CD14-positive monocyte (primary cell): ENCODE measurements at regions not wholly inside any gene's neighbourhood (a gene's known extent, or its start where the extent isn't known, plus 50 kb on each side); places are given as distances from the start of the nearest gene placed in this dataset.

Experiments used
- DNase-seq, 3 donors: peaks; one replicate each; pipeline ENCODE4 v3.0.0-alpha.2; 2011 to 2022
- H2AFZ ChIP-seq: 2 replicates; pipeline ENCODE4 v1.6.0; 2012; ENCODE audit warnings: mild to moderate bottlenecking, low read depth, low read length, inconsistent platforms; ENCODE audit not compliant: insufficient read depth, poor library complexity, severe bottlenecking
- H3K27ac ChIP-seq, 2 donors: 1 replicate in 1 of 2; 2 replicates in 1 of 2; pipeline ENCODE4 v1.5.1; 2012 to 2013; ENCODE audit warnings: low read length in 2 of 2, control low read depth in 1 of 2, inconsistent platforms in 1 of 2, low read depth in 1 of 2, mild to moderate bottlenecking in 1 of 2
- H3K27me3 ChIP-seq, 2 donors: one replicate each; pipeline versions ENCODE4 v1.6.0 to v1.6.1; 2011 to 2013; ENCODE audit warnings: low read length in 2 of 2; ENCODE audit not compliant: control insufficient read depth in 2 of 2, insufficient read depth in 2 of 2
- H3K36me3 ChIP-seq, 2 donors: replicated peaks in 1 of 2; 1 replicate in 1 of 2; 2 replicates in 1 of 2; pipeline versions ENCODE4 v1.5.1 to v1.6.1; 2012 to 2013; ENCODE audit warnings: low read length in 2 of 2, control low read depth in 1 of 2, inconsistent platforms in 1 of 2, mild to moderate bottlenecking in 1 of 2; ENCODE audit not compliant: insufficient read depth in 2 of 2, control insufficient read depth in 1 of 2
- H3K4me1 ChIP-seq, 2 donors: 1 replicate in 1 of 2; 2 replicates in 1 of 2; pipeline versions ENCODE4 v1.5.1 to v1.6.1; 2012 to 2013; ENCODE audit warnings: low read length in 2 of 2, control low read depth in 1 of 2, inconsistent platforms in 1 of 2, mild to moderate bottlenecking in 1 of 2, moderate library complexity in 1 of 2; ENCODE audit not compliant: insufficient read depth in 2 of 2, control insufficient read depth in 1 of 2
- H3K4me2 ChIP-seq: replicated peaks from 2 replicates; pipeline ENCODE3; 2012; ENCODE audit warnings: low read length, moderate library complexity, mild to moderate bottlenecking; ENCODE audit not compliant: poor library complexity, severe bottlenecking; ENCODE audit errors: extremely low read depth
- H3K4me3 ChIP-seq, 3 experiments: fragments of 200-600 bp in 1 of 3; sonication (generic) in 1 of 3; replicated peaks in 1 of 3; 1 replicate in 2 of 3; 2 replicates in 1 of 3; pipeline ENCODE4 v1.5.1; 2011 to 2013; ENCODE audit warnings: low read length in 3 of 3, mild to moderate bottlenecking in 3 of 3, control low read depth in 2 of 3, low read depth in 2 of 3, inconsistent platforms in 1 of 3, moderate library complexity in 1 of 3
- H3K79me2 ChIP-seq: 2 replicates; pipeline ENCODE4 v1.6.0; 2012; ENCODE audit warnings: mild to moderate bottlenecking, control low read depth, inconsistent platforms, low read length, moderate library complexity; ENCODE audit not compliant: insufficient read depth
- H3K9ac ChIP-seq: 2 replicates; pipeline ENCODE4 v1.6.0; 2017; ENCODE audit warnings: low read length, mild to moderate bottlenecking; ENCODE audit not compliant: insufficient read depth, poor library complexity, severe bottlenecking
- H3K9me3 ChIP-seq, 2 donors: replicated peaks in 1 of 2; 1 replicate in 1 of 2; 2 replicates in 1 of 2; pipeline versions ENCODE4 v1.5.1 to v1.6.1; 2012 to 2013; ENCODE audit warnings: low read length in 2 of 2, control low read depth in 1 of 2; ENCODE audit not compliant: control insufficient read depth in 1 of 2, insufficient read depth in 1 of 2
- H4K20me1 ChIP-seq: 2 replicates; pipeline ENCODE4 v1.6.0; 2012; ENCODE audit warnings: mild to moderate bottlenecking, low read length, control low read depth, moderate library complexity; ENCODE audit not compliant: insufficient read depth
- H3K27ac Mint-ChIP-seq, 7 donors: one replicate each; pipeline ENCODE4 v1.8.0; 2020; ENCODE audit warnings: mild to moderate bottlenecking in 7 of 7, mixed read lengths in 7 of 7, moderate library complexity in 6 of 7, inconsistent platforms in 2 of 7
- H3K27me3 Mint-ChIP-seq, 3 donors: one replicate each; pipeline ENCODE4 v1.8.0; 2021 to 2022; ENCODE audit warnings: low read depth in 3 of 3, mild to moderate bottlenecking in 3 of 3, mixed read lengths in 3 of 3, moderate library complexity in 3 of 3, inconsistent platforms in 1 of 3
- H3K36me3 Mint-ChIP-seq, 2 donors: one replicate each; pipeline ENCODE4 v1.8.0; 2020; ENCODE audit warnings: mixed read lengths in 2 of 2, inconsistent platforms in 1 of 2, mild to moderate bottlenecking in 1 of 2
- H3K4me1 Mint-ChIP-seq: one replicate; pipeline ENCODE4 v1.8.0; 2020; ENCODE audit warnings: mild to moderate bottlenecking, mixed read lengths
- H3K4me3 Mint-ChIP-seq, 2 donors: one replicate each; pipeline ENCODE4 v1.8.0; 2020; ENCODE audit warnings: mild to moderate bottlenecking in 2 of 2, mixed read lengths in 2 of 2, moderate library complexity in 1 of 2
- H3K9me3 Mint-ChIP-seq, 7 donors: one replicate each; pipeline ENCODE4 v1.8.0; 2020 to 2022; ENCODE audit warnings: mixed read lengths in 7 of 7, mild to moderate bottlenecking in 6 of 7, moderate library complexity in 6 of 7, inconsistent platforms in 2 of 7
- WGBS: methylation state at CpG from one replicate; pipeline ENCODE4 v1.1.5; 2013; ENCODE audit warnings: missing lambda C conversion rate; ENCODE audit not compliant: insufficient coverage; 5-methylcytosine and 5-hydroxymethylcytosine counted together
- intact Hi-C, 2 donors: fragments of 100-400 bp; cut with micrococcal nuclease; formaldehyde crosslinking; loops; one replicate each; pipeline versions ENCODE4 v1.15.0 to v1.15.1; 2023
- TF ChIP-seq, protein P1 (sequence below): fragments of 200-600 bp; IDR thresholded peaks from one replicate; pipeline ENCODE4 v1.8.0; 2022; ENCODE audit warnings: antibody characterized with exemption, mild to moderate bottlenecking

DNA sequence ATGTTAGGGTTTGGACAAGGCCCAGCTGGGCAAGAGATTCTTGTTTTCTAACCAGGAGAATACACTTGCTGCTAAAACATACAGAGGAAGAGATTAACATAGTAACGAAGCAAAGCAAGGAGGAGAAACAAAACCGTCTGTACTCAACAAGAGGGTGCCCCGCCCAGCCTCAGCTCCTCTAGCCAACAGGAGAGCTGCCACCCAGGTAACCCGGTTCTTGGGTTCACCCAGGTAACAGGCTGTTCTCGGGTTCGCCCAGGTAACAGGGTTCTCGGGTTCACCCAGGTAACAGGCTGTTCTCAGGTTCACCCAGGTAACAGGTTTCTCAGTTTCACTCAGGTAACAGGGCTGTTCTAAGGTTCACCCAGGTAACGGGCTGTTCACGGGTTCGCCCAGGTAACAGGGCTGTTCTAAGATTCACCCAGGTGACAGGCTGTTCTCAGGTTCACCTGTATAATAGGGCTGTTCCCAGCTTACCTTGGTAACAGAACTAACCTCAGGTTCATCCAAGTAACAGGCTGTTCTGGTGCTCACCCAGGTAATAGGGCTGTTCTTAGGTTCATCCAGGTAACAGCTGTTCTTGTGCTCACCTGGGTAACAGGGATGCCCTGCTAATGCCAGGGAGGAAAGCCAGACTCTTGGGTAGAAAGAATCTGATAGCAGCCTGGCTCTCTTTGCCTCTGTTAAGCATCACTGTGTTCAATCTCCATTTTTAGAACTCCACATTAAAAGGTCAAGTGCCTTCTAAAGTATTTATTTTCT is 271.6 kb downstream of the SYK start:
- Histone ChIP-seq H3K9me3 (no peaks in the 10 kb centered on the region), H2AFZ (no peak overlapping the region), H3K27ac (no peak overlapping the region), H3K27me3 (no peaks in the 10 kb centered on the region), H3K79me2 (no peaks in the 10 kb centered on the region), H4K20me1 (no peaks in the 10 kb centered on the region), H3K4me2 (no peak overlapping the region), H3K36me3 (no peaks in the 10 kb centered on the region), H3K9ac (no peak overlapping the region), H3K4me1 (peaks cover 7 to 8% of the 10 kb centered on the region in 2 donors), H3K4me3 (no peak overlapping the region)
- H3K9me3 Mint-ChIP-seq: peaks cover 0 to 7% (median 0%) of the 10 kb centered on the region in 7 donors
- H3K4me3 Mint-ChIP-seq: no peak overlapping the region
- intact Hi-C loops: no loop called here
- no peak for DNase-seq
- H3K4me1 Mint-ChIP-seq: peaks cover 10% of the 10 kb centered on the region
- H3K36me3 Mint-ChIP-seq: no peaks in the 10 kb centered on the region
- TF ChIP-seq, protein P1, sequence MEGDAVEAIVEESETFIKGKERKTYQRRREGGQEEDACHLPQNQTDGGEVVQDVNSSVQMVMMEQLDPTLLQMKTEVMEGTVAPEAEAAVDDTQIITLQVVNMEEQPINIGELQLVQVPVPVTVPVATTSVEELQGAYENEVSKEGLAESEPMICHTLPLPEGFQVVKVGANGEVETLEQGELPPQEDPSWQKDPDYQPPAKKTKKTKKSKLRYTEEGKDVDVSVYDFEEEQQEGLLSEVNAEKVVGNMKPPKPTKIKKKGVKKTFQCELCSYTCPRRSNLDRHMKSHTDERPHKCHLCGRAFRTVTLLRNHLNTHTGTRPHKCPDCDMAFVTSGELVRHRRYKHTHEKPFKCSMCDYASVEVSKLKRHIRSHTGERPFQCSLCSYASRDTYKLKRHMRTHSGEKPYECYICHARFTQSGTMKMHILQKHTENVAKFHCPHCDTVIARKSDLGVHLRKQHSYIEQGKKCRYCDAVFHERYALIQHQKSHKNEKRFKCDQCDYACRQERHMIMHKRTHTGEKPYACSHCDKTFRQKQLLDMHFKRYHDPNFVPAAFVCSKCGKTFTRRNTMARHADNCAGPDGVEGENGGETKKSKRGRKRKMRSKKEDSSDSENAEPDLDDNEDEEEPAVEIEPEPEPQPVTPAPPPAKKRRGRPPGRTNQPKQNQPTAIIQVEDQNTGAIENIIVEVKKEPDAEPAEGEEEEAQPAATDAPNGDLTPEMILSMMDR: no peak
- peaks cover 0 to 2% (median 0%) of the 10 kb centered on the region in 3 donors for H3K27me3 Mint-ChIP-seq
- 95% methylated on average over 8 of the region's 10 CpGs for WGBS
- peak overlapping the region in 1 of 7 donors; percentile 31 for H3K27ac Mint-ChIP-seq

DNA sequence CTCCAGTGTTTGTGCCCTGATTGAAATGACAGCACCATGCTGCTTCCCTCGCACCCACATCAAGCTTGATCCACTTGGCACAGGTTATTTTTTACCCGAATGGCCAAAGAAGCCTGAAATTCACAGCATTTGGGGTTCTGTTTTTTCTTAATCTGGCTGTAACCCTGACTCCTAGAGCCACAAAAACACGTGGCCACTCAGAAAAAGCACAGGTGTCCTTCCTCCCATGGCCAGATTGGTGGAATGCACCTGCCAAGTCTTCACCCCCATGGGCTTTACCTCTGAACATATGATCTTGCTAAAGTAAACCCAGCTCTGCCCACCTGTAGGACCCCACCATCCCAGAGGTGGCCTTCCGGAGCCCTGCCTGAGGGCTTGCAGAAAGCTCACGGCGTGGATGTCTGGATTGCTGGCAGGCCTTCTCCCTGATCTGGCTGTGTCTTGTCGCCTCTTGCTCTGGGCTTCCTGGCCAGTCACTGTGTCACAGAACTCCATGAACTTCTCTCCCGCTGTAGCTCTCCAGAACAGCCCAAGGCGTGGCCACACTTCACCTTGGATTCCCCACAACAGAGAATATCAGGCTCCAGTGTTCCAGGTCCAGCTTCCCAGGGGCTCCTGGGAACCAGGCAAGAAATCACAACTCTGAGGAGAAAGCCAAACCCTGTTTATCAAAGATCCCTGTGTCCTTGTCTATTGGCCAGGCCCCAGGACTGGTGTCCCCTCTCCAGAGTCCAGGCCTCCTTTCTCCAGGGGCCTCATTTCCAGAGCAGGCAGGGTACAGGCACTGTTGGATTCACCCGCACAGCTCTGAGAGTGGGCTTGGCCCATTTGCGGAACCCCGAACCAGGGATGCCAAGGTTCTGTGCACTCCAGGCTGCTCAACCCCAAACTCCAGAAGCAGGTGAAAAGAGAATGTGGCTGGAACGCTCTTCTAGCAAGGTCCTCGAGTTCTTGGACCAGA is 272.5 kb downstream of the SYK start:
- H3K27ac Mint-ChIP-seq: peak overlapping the region in 1 of 7 donors; percentile 31
- peaks cover 10% of the 10 kb centered on the region for H3K4me1 Mint-ChIP-seq

More for the DNA sequence above, 272.5 kb downstream of the SYK start:
- H3K4me3 ChIP-seq: no peak overlapping the region
- H3K9me3 ChIP-seq: no peaks in the 10 kb centered on the region
- no peak overlapping the region for H3K4me2 ChIP-seq
- H4K20me1 ChIP-seq: no peaks in the 10 kb centered on the region
- no peak overlapping the region for H3K27ac ChIP-seq
- H2AFZ ChIP-seq: no peak overlapping the region
- H3K36me3 ChIP-seq: no peaks in the 10 kb centered on the region
- TF ChIP-seq, protein P1: no peak
- peaks cover 7 to 8% of the 10 kb centered on the region in 2 donors for H3K4me1 ChIP-seq
- intact Hi-C loops: no loop called here
- Mint-ChIP-seq H3K9me3 (peaks cover 0 to 5% (median 1%) of the 10 kb centered on the region in 7 donors), H3K36me3 (no peaks in the 10 kb centered on the region), H3K4me3 (no peak overlapping the region), H3K27me3 (peaks cover 0 to 2% (median 0%) of the 10 kb centered on the region in 3 donors)
- no peak for DNase-seq
- H3K79me2 ChIP-seq: no peaks in the 10 kb centered on the region
- H3K27me3 ChIP-seq: no peaks in the 10 kb centered on the region
- WGBS: 93% methylated on average over 9 of the region's 14 CpGs
- no peak overlapping the region for H3K9ac ChIP-seq
